HCT116 (cell line): ENCODE measurements at regions not wholly inside any gene's neighbourhood (a gene's known extent, or its start where the extent isn't known, plus 50 kb on each side); places are given as distances from the start of the nearest gene placed in this dataset.

Experiments
- EGR1 ChIP-seq: IDR thresholded peaks from 2 replicates; pipeline ENCODE4 v1.6.1; 2012; ENCODE audit warnings: low read depth
- EZH2 ChIP-seq: fragments of 200-600 bp; sonication (generic); IDR thresholded peaks from 2 replicates; pipeline ENCODE4 v1.6.1; 2017; ENCODE audit warnings: antibody characterized with exemption, mixed run types
- EZH2phosphoT487 ChIP-seq: fragments of 200-600 bp; IDR thresholded peaks from 2 replicates; pipeline ENCODE4 v1.6.1; 2018; ENCODE audit warnings: antibody characterized with exemption, borderline replicate concordance
- MAX ChIP-seq: IDR thresholded peaks from 2 replicates; pipeline ENCODE4 v1.6.1; 2012
- POLR2A ChIP-seq: IDR thresholded peaks from 2 replicates; pipeline ENCODE4 v1.7.0; 2011; ENCODE audit warnings: borderline replicate concordance; ENCODE audit not compliant: insufficient read depth, insufficient read length; ENCODE audit errors: extremely low read depth
- POLR2AphosphoS5 ChIP-seq: IDR thresholded peaks from 2 replicates; pipeline ENCODE4 v1.6.1; 2011; ENCODE audit warnings: mild to moderate bottlenecking, low read depth, low read length, moderate library complexity
- RAD21 ChIP-seq: IDR thresholded peaks from 2 replicates; pipeline ENCODE4 v1.6.1; 2012; ENCODE audit warnings: low read depth, mild to moderate bottlenecking
- SIN3A ChIP-seq: IDR thresholded peaks from 2 replicates; pipeline ENCODE4 v1.6.1; 2012; ENCODE audit warnings: low read depth
- SP1 ChIP-seq: IDR thresholded peaks from 2 replicates; pipeline ENCODE4 v1.6.1; 2012; ENCODE audit warnings: low read depth
- TCF7L2 ChIP-seq: IDR thresholded peaks from 2 replicates; pipeline ENCODE4 v1.7.0; 2011; ENCODE audit warnings: borderline replicate concordance, inconsistent platforms; ENCODE audit not compliant: insufficient read depth, insufficient read length; ENCODE audit errors: extremely low read depth
- YY1 ChIP-seq: IDR thresholded peaks from 2 replicates; pipeline ENCODE4 v1.6.1; 2011; ENCODE audit warnings: low read length, low read depth, moderate library complexity, mild to moderate bottlenecking; ENCODE audit not compliant: insufficient replicate concordance; ENCODE audit errors: extremely low read depth
- TF ChIP-seq, protein P1 (sequence below), 3 experiments: fragments of 200-600 bp in 1 of 3; sonication (generic) in 1 of 3; IDR thresholded peaks in 2 of 3; conservative IDR thresholded peaks in 1 of 3; 2 replicates each; pipeline ENCODE4 v1.5.1; 2012 to 2017; ENCODE audit warnings: low read depth in 2 of 3, low read length in 2 of 3, antibody characterized with exemption in 1 of 3, borderline replicate concordance in 1 of 3, control low read depth in 1 of 3, mild to moderate bottlenecking in 1 of 3, mixed read lengths in 1 of 3, mixed run types in 1 of 3, moderate library complexity in 1 of 3; ENCODE audit not compliant: insufficient read depth in 1 of 3
- TF ChIP-seq, protein P2 (sequence below): IDR thresholded peaks from 2 replicates; pipeline ENCODE4 v1.6.1; 2012

DNA sequence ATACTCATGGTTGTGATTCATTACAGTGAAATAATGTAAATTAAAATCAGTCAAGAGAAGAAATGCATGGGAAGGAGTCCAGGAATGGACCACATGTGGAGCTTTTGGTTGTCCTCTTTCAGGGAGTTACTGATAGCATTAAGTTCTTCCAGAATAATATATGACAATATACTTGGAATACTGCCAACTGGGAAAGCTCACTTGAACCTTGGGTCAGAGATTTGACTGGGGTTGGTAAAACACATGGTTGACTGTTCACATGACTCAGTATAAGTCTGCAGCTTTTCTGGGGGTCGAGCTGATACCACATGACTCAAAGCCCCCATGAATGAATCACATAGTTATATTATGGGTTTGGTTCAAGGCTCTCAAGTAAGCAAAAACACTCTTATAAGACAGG is 1109.0 kb upstream of the CHAC2 start:
- TF ChIP-seq POLR2AphosphoS5 (no peak), SIN3A (no peak), EGR1 (no peak), MAX (no peak), RAD21 (no peak), EZH2 (no peak), YY1 (no peak), POLR2A (no peak), EZH2phosphoT487 (no peak), SP1 (no peak), TCF7L2 (no peak)
- TF ChIP-seq, protein P1, sequence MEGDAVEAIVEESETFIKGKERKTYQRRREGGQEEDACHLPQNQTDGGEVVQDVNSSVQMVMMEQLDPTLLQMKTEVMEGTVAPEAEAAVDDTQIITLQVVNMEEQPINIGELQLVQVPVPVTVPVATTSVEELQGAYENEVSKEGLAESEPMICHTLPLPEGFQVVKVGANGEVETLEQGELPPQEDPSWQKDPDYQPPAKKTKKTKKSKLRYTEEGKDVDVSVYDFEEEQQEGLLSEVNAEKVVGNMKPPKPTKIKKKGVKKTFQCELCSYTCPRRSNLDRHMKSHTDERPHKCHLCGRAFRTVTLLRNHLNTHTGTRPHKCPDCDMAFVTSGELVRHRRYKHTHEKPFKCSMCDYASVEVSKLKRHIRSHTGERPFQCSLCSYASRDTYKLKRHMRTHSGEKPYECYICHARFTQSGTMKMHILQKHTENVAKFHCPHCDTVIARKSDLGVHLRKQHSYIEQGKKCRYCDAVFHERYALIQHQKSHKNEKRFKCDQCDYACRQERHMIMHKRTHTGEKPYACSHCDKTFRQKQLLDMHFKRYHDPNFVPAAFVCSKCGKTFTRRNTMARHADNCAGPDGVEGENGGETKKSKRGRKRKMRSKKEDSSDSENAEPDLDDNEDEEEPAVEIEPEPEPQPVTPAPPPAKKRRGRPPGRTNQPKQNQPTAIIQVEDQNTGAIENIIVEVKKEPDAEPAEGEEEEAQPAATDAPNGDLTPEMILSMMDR (IDR thresholded peaks at IDR 0.05 in 2 of 3, conservative IDR thresholded peaks at IDR 0.05 in 1 of 3; ENCODE audit: borderline replicate concordance in 1 of 3, insufficient read depth in 1 of 3, low read depth in 2 of 3, low read length in 2 of 3) = no peak
- TF ChIP-seq, protein P2, sequence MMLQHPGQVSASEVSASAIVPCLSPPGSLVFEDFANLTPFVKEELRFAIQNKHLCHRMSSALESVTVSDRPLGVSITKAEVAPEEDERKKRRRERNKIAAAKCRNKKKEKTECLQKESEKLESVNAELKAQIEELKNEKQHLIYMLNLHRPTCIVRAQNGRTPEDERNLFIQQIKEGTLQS = no peak
